ENCODE measurements at regions not wholly inside any gene's neighbourhood (a gene's known extent, or its start where the extent isn't known, plus 50 kb on each side); places are given as distances from the start of the nearest gene placed in this dataset.

DNA sequence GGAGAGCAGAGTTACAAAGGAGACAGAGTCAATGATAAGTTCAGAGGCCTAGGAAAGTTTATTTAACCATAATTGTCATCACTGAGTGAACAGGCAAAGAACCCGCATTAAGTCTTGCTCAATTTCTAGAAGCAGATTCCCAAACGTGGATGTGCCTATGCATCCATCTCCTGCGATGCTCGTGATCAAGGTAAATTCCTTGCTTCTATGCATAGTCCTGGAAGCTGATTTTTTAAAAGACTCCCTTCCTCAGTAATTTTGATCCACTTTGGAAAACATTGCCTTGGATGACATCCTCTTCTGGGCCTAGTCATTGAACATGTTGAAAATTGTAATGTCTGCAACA, 116.4 kb downstream of the TNFSF18 start:
- no peak for DNase-seq (ENCODE audit: extremely low read depth, low read depth)
- TF ChIP-seq CTCF (IDR thresholded peaks at IDR 0.05; ENCODE audit: low read depth, low read length) = no peak

DNA sequence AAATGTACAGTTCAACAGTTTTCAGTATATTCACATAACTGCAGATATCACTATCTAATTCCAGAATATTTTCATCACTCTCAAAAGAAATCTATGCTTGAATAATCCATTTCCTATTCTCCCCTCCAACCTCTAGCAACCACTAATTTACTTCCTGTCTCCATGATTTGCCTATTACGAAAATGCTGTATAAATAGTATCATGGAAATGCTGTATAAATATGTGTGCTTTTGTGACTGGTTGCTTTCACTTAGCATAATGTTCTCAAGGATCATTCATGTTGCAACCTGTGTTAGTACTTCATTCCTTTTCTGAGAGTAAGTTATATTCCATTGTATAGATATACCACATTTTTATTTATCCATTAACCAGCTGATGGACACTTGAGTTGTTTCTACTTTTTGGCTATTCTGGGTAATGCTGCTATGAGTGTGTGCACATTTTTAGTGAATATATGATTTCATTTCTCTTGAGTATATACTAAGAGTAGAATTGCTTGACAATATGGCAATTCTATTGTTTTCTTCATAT, 115.6 kb downstream of the TNFSF18 start:
- no peak for DNase-seq (ENCODE audit: extremely low read depth, low read depth)
- no peak for TF ChIP-seq CTCF (IDR thresholded peaks at IDR 0.05; ENCODE audit: low read depth, low read length)

DNA sequence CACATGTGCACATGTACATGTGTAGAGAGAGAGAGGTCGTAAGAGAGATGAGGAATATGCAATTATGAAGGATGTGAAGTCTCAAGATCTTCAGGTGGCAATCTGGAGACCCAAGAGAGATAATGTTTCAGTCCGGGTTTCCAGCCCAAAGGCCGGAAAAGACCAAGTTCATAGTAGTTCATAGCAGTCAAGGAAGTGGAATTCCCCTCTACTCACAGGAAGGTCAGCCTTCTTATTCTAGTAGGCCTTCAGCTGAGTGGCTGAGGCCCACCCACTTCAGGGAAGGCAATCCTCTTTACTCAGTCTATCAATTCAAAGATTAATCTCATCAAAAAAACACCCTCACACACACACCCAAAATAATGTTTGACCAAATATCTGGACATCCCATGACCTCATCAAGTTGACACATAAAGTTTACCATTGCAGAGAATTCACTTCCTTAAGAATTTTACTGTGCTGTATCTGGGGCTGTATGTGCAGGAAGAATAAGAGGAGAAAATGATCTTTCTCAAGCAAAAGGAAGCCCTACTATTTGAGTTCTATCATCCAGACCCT, 114.6 kb downstream of the TNFSF18 start:
- DNase-seq (ENCODE audit: extremely low read depth, low read depth) = no peak
- no peak for TF ChIP-seq CTCF (IDR thresholded peaks at IDR 0.05; ENCODE audit: low read depth, low read length)

DNA sequence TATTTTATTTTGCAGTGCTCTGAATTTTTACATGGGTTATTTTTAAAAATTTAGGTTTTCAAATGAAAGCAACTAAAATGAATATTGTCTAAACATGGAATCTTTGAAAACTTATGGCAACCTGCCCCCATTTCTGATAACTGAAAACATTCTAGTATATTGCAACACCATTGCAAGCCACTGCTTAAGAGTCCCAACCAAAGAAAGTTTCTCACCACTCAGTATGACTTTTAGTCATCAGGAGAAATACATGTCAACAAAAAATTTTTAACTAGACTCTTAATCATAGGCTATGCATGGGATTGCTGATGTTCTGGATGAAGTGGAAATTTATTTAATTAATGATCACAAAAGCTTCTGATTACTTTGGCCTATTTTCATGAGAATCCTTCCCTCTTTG, 112.1 kb downstream of the TNFSF18 start:
- no peak for TF ChIP-seq CTCF (IDR thresholded peaks at IDR 0.05; ENCODE audit: low read depth, low read length)
- no peak for DNase-seq (ENCODE audit: extremely low read depth, low read depth)

- TF ChIP-seq CTCF (IDR thresholded peaks at IDR 0.05; ENCODE audit: low read depth, low read length) = no peak
Measured at GRCh38 chr1:172939475-172939874, 111.3 kb downstream of the TNFSF18 start.

GRCh38 chr1:172940174-172940855, 110.4 kb downstream of the TNFSF18 start:
- no peak for TF ChIP-seq CTCF (IDR thresholded peaks at IDR 0.05; ENCODE audit: low read depth, low read length)
- no peak for DNase-seq (ENCODE audit: extremely low read depth, low read depth)

More at GRCh38 chr1:172939475-172939874, 111.3 kb downstream of the TNFSF18 start:
- DNase-seq (ENCODE audit: extremely low read depth, low read depth) = no peak

- TF ChIP-seq CTCF (IDR thresholded peaks at IDR 0.05; ENCODE audit: low read depth, low read length) = no peak
- no peak for DNase-seq (ENCODE audit: extremely low read depth, low read depth)
Measured at GRCh38 chr1:172941471-172941870, 109.3 kb downstream of the TNFSF18 start.

All from AG09319 (cell line).